HEK293T (cell line): ENCODE measurements at regions not wholly inside any gene's neighbourhood (a gene's known extent, or its start where the extent isn't known, plus 50 kb on each side); places are given as distances from the start of the nearest gene placed in this dataset.

ENCODE experiments used
- CTCF ChIA-PET: fragments of 350-600 bp; formaldehyde crosslinking; extraction: SDS; loops from one replicate; lab custom pipeline; 2021; ENCODE audit warnings: antibody characterized with exemption, inconsistent platforms; lab: Yijun Ruan, JAX
- POLR2A ChIA-PET: fragments of 350-600 bp; formaldehyde crosslinking; extraction: SDS; loops from one replicate; lab custom pipeline; 2020; ENCODE audit warnings: antibody characterized with exemption, inconsistent platforms; lab: Yijun Ruan, JAX
- DNase-seq: peaks from one replicate; pipeline ENCODE4 v3.0.0; 2012; ENCODE audit warnings: mixed read lengths; ENCODE audit errors: extremely low spot score
- ARNT ChIP-seq: fragments of 450-650 bp; IDR thresholded peaks from 2 replicates; pipeline ENCODE4 v1.6.1; 2017; ENCODE audit warnings: mild to moderate bottlenecking
- BHLHE40 ChIP-seq: fragments of 450-650 bp; IDR thresholded peaks from 2 replicates; pipeline ENCODE4 v1.6.1; 2016; ENCODE audit warnings: mild to moderate bottlenecking, moderate library complexity, borderline replicate concordance
- CTBP1 ChIP-seq: fragments of 450-650 bp; IDR thresholded peaks from 2 replicates; pipeline ENCODE4 v1.6.1; 2016; ENCODE audit warnings: borderline replicate concordance
- ELF4 ChIP-seq: fragments of 450-650 bp; IDR thresholded peaks from 2 replicates; pipeline ENCODE4 v1.6.1; 2017; ENCODE audit warnings: antibody characterized with exemption
- FOXA1 ChIP-seq: fragments of 450-650 bp; IDR thresholded peaks from 2 replicates; pipeline ENCODE4 v1.6.1; 2016; ENCODE audit warnings: mild to moderate bottlenecking
- FOXK2 ChIP-seq: fragments of 450-650 bp; IDR thresholded peaks from 2 replicates; pipeline ENCODE4 v1.6.1; 2016; ENCODE audit warnings: mild to moderate bottlenecking
- FOXM1 ChIP-seq: fragments of 450-650 bp; IDR thresholded peaks from 2 replicates; pipeline ENCODE4 v1.6.1; 2017; ENCODE audit warnings: mild to moderate bottlenecking, borderline replicate concordance
- HDGF ChIP-seq: fragments of 450-650 bp; IDR thresholded peaks from 2 replicates; pipeline ENCODE4 v1.6.1; 2017; ENCODE audit warnings: antibody characterized with exemption, borderline replicate concordance
- L3MBTL2 ChIP-seq: fragments of 450-650 bp; conservative IDR thresholded peaks from 2 replicates; pipeline ENCODE4 v1.6.1; 2016; ENCODE audit warnings: mild to moderate bottlenecking
- LEF1 ChIP-seq: fragments of 450-650 bp; IDR thresholded peaks from 2 replicates; pipeline ENCODE4 v1.6.1; 2017; ENCODE audit warnings: mild to moderate bottlenecking, borderline replicate concordance
- NFRKB ChIP-seq: fragments of 450-650 bp; IDR thresholded peaks from 2 replicates; pipeline ENCODE4 v1.6.1; 2016; ENCODE audit warnings: mild to moderate bottlenecking, moderate library complexity
- SP1 ChIP-seq: fragments of 450-650 bp; IDR thresholded peaks from 2 replicates; pipeline ENCODE4 v1.6.1; 2017
- SUZ12 ChIP-seq: fragments of 450-650 bp; IDR thresholded peaks from 2 replicates; pipeline ENCODE4 v1.6.1; 2016; ENCODE audit warnings: mild to moderate bottlenecking
- TARDBP ChIP-seq: fragments of 450-650 bp; IDR thresholded peaks from 2 replicates; pipeline ENCODE4 v1.6.1; 2016
- ZNF384 ChIP-seq: fragments of 450-650 bp; IDR thresholded peaks from 2 replicates; pipeline ENCODE4 v1.6.1; 2016
- TF ChIP-seq, protein P1 (sequence below): fragments of 450-650 bp; IDR thresholded peaks from 2 replicates; pipeline ENCODE4 v1.6.1; 2016

DNA sequence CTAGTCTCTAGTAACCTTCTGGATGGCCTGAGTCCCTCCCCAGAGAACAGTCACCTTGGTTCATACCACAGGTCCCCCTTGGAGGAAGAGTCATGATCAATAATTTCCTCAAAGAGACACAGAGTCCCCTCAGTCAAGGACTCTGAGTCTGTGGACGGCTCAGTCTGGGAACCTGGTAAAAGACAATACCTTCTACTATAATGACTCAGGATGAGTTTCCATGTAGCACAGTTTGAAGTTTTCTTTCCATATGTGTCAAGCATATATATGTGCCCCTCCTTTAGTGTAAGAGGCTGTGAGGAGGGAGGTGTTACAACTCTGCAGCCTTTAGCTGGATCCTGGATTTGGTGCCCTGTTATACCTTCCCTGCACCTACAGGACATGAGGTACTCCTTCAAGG, 54.4 kb upstream of the TSKU start:
- DNase-seq: no peak
- POLR2A ChIA-PET: no interaction called here
- CTCF ChIA-PET: no interaction called here
- TF ChIP-seq ZNF384 (no peak), ELF4 (no peak), NFRKB (no peak), CTBP1 (no peak)

DNA sequence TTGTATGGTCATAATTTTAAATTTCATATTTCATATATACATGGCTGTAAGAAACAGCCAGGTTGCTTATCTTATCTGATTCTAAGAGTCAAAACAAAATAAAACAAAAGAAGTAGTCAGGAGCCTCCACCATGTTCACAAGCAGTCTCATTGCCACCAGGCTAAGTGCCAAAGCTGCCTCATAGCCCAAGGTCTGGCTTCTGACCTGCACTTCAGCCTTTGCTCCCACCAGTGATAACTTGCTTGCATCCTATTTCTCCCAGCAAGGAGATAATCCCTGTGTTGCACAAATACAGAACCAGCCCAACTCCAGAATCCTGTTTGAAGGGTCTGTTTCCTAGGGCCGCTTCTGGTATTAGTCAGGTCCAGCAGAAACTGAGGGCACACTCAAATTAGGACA, 53.9 kb upstream of the TSKU start:
- ChIA-PET CTCF (no interaction called here), POLR2A (no interaction called here)
- no peak for TF ChIP-seq ARNT
- no peak for TF ChIP-seq BHLHE40
- no peak for TF ChIP-seq CTBP1
- no peak for TF ChIP-seq ZNF384
- TF ChIP-seq HDGF: no peak
- TF ChIP-seq, protein P1, sequence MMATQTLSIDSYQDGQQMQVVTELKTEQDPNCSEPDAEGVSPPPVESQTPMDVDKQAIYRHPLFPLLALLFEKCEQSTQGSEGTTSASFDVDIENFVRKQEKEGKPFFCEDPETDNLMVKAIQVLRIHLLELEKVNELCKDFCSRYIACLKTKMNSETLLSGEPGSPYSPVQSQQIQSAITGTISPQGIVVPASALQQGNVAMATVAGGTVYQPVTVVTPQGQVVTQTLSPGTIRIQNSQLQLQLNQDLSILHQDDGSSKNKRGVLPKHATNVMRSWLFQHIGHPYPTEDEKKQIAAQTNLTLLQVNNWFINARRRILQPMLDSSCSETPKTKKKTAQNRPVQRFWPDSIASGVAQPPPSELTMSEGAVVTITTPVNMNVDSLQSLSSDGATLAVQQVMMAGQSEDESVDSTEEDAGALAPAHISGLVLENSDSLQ: no peak
- no peak for TF ChIP-seq FOXA1
- no peak for TF ChIP-seq L3MBTL2
- no peak for TF ChIP-seq LEF1
- no peak for TF ChIP-seq FOXK2
- TF ChIP-seq TARDBP: no peak
- TF ChIP-seq FOXM1: no peak
- no peak for TF ChIP-seq SUZ12
- TF ChIP-seq ELF4: no peak
- TF ChIP-seq SP1: no peak
- no peak for TF ChIP-seq NFRKB
- DNase-seq: no peak

DNA sequence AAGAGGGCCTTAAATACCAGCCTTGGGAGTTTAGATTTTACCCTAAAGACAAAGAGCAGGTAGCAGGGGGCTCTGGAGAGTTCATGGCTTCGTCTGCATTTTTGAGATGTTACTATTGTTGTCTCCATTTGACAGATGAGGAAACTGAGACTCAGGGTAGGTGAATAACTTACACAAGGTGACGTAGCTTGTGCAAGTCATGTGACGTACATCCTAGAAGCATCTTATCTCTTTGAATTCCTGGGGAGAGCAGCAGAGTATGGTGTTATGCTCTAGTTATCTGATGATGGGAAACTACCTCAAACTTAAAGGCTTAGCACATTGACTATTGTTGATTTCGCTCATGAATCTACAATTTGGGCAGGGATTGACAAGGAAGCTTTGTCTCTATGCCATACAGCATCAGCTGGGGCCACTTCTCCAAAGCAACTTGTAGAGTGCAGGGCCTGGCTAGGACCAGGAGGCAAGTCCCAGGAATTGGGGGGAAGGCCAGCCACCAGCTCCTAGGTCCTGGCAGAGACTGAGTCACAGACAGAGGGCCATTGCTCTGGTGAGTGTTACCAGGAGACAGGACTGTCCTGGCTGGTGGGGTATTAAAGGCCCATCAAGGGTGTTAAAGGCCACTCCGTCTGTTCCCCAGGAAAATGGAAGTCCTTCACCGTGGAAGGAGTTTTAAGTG, 52.1 kb upstream of the TSKU start:
- no peak for DNase-seq
- ChIA-PET CTCF (interaction anchor here (0.7 to 1.5 kb wide), 3 partner anchors 9 to 360 kb away, joined by 3 to 5 read pairs (median 4); no protein-coding TSS in a partner anchor), POLR2A (no interaction called here)
- no peak for TF ChIP-seq TARDBP
- TF ChIP-seq, protein P1: no peak
- TF ChIP-seq CTBP1: no peak
- no peak for TF ChIP-seq FOXK2
- no peak for TF ChIP-seq FOXA1
- no peak for TF ChIP-seq FOXM1
- no peak for TF ChIP-seq SP1
- TF ChIP-seq BHLHE40: no peak
- no peak for TF ChIP-seq HDGF
- TF ChIP-seq ARNT: no peak
- TF ChIP-seq L3MBTL2: no peak
- no peak for TF ChIP-seq SUZ12
- TF ChIP-seq ELF4: no peak
- TF ChIP-seq ZNF384: no peak
- TF ChIP-seq LEF1: no peak
- TF ChIP-seq NFRKB: no peak

DNA sequence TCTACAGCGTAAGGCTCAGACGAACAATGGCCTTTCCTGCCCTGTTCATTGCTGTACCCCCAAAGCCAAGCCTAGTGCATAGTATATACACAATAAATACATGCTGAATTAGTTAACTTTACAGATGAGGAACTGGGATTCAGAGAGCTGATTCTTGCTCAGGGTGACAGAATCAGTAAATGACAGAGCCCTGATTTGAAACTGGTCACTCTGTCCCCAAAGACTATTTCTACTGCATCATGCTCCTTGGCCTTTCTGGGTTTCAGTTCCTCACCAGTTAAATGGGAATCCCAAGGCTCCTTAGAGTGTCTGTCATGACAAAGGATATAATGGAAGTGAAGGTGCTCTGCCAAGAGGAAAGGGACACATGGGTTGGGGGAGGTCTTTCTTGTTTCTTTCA, 50.5 kb upstream of the TSKU start:
- POLR2A ChIA-PET: no interaction called here

More for the DNA sequence above, 50.5 kb upstream of the TSKU start:
- no peak for DNase-seq
- TF ChIP-seq HDGF (no peak), ELF4 (no peak), FOXA1 (no peak), FOXK2 (no peak)
- CTCF ChIA-PET: no interaction called here
